ENCODE measurements at regions not wholly inside any gene's neighbourhood (a gene's known extent, or its start where the extent isn't known, plus 50 kb on each side); places are given as distances from the start of the nearest gene placed in this dataset.

DNA sequence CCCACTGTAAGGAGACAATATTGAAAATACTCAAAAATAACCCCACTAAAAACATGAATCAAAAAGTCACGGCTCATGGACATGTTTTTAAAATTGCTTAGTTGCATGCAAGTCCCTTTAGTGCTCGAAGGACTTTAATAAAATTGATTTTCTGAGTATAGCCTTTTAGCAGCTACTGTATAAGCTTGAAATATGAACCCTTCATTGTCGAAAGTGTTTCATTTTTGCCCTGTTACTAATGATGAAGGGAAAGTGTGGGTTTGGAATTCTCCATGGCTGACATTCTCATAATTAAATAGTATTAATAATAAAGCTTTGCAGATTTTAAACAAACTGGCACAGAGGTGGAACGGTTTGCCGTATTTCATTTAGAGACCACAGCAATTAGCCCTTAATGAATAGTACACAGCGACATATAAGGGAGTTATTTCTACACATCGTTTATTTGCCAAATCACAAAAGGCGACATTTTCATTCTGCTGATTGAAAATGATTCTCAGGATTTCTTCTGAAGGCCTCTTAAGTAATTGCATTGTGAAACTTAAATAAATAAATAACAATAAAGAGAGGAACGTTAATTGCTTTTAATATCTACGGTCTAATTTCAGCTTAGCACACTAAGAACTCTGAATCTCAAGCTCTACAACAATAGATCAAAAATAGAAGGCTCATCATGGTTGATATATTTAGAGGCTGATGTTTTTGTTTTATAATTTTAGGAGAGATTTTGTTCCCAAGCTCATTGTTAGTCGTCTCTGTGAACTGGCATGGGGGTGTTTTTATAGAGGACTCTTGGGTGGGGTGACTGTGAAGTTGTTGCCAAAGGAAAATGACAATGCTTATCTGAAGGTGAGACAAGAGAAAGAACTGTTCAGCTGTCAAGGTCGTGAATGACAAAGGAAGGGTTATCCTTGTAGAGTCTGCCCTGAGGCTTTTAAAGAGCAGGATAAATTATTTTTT, 60.6 kb downstream of the IRX6 start (continued):
- TF ChIP-seq, protein P1, sequence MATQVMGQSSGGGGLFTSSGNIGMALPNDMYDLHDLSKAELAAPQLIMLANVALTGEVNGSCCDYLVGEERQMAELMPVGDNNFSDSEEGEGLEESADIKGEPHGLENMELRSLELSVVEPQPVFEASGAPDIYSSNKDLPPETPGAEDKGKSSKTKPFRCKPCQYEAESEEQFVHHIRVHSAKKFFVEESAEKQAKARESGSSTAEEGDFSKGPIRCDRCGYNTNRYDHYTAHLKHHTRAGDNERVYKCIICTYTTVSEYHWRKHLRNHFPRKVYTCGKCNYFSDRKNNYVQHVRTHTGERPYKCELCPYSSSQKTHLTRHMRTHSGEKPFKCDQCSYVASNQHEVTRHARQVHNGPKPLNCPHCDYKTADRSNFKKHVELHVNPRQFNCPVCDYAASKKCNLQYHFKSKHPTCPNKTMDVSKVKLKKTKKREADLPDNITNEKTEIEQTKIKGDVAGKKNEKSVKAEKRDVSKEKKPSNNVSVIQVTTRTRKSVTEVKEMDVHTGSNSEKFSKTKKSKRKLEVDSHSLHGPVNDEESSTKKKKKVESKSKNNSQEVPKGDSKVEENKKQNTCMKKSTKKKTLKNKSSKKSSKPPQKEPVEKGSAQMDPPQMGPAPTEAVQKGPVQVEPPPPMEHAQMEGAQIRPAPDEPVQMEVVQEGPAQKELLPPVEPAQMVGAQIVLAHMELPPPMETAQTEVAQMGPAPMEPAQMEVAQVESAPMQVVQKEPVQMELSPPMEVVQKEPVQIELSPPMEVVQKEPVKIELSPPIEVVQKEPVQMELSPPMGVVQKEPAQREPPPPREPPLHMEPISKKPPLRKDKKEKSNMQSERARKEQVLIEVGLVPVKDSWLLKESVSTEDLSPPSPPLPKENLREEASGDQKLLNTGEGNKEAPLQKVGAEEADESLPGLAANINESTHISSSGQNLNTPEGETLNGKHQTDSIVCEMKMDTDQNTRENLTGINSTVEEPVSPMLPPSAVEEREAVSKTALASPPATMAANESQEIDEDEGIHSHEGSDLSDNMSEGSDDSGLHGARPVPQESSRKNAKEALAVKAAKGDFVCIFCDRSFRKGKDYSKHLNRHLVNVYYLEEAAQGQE (IDR thresholded peaks at IDR 0.05; ENCODE audit: low read depth, low read length): no peak
- TF ChIP-seq EZH2phosphoT487 (IDR thresholded peaks at IDR 0.05; ENCODE audit: borderline replicate concordance, low read depth): no peak

DNA sequence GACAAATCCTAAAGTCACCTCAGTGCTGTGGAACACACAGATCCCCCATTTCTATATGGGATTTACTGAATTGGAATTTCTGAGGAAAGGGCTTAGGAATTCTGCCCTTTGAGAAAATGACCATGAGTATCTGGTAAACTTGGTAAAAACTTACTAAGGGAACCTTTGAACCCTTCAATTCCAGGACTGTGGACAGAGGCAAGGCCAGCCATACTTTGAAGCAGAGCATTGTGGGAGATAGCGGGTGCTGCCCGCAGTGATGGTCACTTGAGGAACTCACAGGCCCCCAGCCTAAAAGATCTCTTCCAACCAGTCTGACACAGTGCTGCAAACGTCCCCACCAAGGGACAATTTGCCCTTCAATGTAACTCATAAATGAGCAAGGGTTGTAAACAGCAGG, 61.4 kb downstream of the IRX6 start:
- Histone ChIP-seq H3F3A (replicated peaks; ENCODE audit: insufficient read depth) (no peaks in the 10 kb centered on the region), H3K79me2 (ENCODE audit: insufficient read depth) (no peaks in the 10 kb centered on the region), H3K36me3 (replicated peaks in 1 of 2; ENCODE audit: control insufficient read depth in 1 of 2, insufficient read depth in 2 of 2, low read length in 1 of 2) (no peaks in the 10 kb centered on the region), H3K4me1 (ENCODE audit: control insufficient read depth in 1 of 2, insufficient read depth in 2 of 2, low read depth in 1 of 2, low read length in 1 of 2) (no peaks in the 10 kb centered on the region), H2AFZ (ENCODE audit: low read depth) (no peak overlapping the region), H3K9ac (no peak overlapping the region), H3K27me3 (ENCODE audit: insufficient read depth) (no peaks in the 10 kb centered on the region), H3K27ac (ENCODE audit: low read depth in 2 of 2, low read length in 1 of 2) (no peak overlapping the region), H4K20me1 (ENCODE audit: insufficient read depth) (no peaks in the 10 kb centered on the region), H3K4me2 (no peak overlapping the region), H3K9me3 (no peaks in the 10 kb centered on the region), H3K9me2 (no peaks in the 10 kb centered on the region), H3K4me3 (ENCODE audit: low read depth in 2 of 2, low read length in 1 of 2) (no peak overlapping the region)
- TF ChIP-seq, protein P1 (IDR thresholded peaks at IDR 0.05; ENCODE audit: low read depth, low read length): 0 out of 2 replicates have a peak, but pooled peaks have one; percentile 50
- TF ChIP-seq FOXJ3 (CRISPR knock-in tag; IDR thresholded peaks at IDR 0.05): no peak
- TF ChIP-seq YY1 (IDR thresholded peaks at IDR 0.05; ENCODE audit: low read depth): no peak
- no peak for TF ChIP-seq GATA2 (CRISPR knock-in tag; IDR thresholded peaks at IDR 0.05)
- no peak for TF ChIP-seq CHD2 (IDR thresholded peaks at IDR 0.05; ENCODE audit: low read length, partially characterized antibody)
- DNase-seq: no peak
- CTCF ChIA-PET: interaction anchor here (1.1 to 1.4 kb wide), 2 partner anchors 12 to 28 kb away, joined by 3 read pairs; no protein-coding TSS in a partner anchor
- POLR2A ChIA-PET: no interaction called here
- whole genome bisulfite sequencing (ENCODE audit: low lambda C conversion rate): 43% methylated on average over 3 of the region's 3 CpGs
